HCT116 (cell line): ENCODE measurements at regions not wholly inside any gene's neighbourhood (a gene's known extent, or its start where the extent isn't known, plus 50 kb on each side); places are given as distances from the start of the nearest gene placed in this dataset.

ENCODE experiments used
- ATAC-seq: fragments of 200-7000 bp; cut with Tn5 transposase; 2 replicates; pipeline ENCODE4 v1.9.1; 2020; ENCODE audit warnings: mild to moderate bottlenecking, moderate library complexity
- BruUV-seq: library from RNA; stranded (reverse); fragments of 400-500 nt; replicated peaks from 2 replicates; lab custom pipeline; 2021; lab: Mats Ljungman, UMichigan
- CTCF ChIA-PET: fragments of 300-600 bp; sonication (Branson Sonifier 250); formaldehyde crosslinking; loops from one replicate; lab custom pipeline; 2021; ENCODE audit warnings: antibody characterized with exemption; lab: Charles Lee
- POLR2A ChIA-PET: fragments of 300-600, 350-600 bp; sonication (Branson Sonifier 250); formaldehyde crosslinking; loops from one replicate; lab custom pipeline; 2021; ENCODE audit warnings: antibody characterized with exemption; lab: Charles Lee
- RAD21 ChIA-PET, 2 experiments: fragments of 300-600 bp; sonication (Branson Sonifier 250); formaldehyde crosslinking; loops; one replicate each; lab custom pipeline; 2023; ENCODE audit warnings: low total read pairs in 2 of 2; ENCODE audit not compliant: uncharacterized antibody in 2 of 2, unreplicated experiment in 2 of 2, low non-redundant PET in 1 of 2; lab: Charles Lee
- DNase-seq: peaks from one replicate; pipeline ENCODE4 v3.0.0-alpha.2; 2010; ENCODE audit warnings: low read depth, low spot score
- H2AFZ ChIP-seq: fragments of 200-600 bp; shearing (Covaris generic), sonication (generic); 2 replicates; pipeline ENCODE4 v1.6.1; 2017; ENCODE audit warnings: low read depth, mixed run types, mixed read lengths, antibody characterized with exemption, low read length; ENCODE audit not compliant: poor library complexity, severe bottlenecking
- H3K27ac ChIP-seq: 2 replicates; pipeline ENCODE4 v1.5.1; 2012; ENCODE audit warnings: low read depth, low read length
- H3K27me3 ChIP-seq: fragments of 200-600 bp; sonication (generic); 2 replicates; pipeline ENCODE4 v1.6.1; 2016; ENCODE audit warnings: mixed run types, low read length, mixed read lengths; ENCODE audit not compliant: insufficient read depth
- H3K36me3 ChIP-seq, 2 experiments: fragments of 200-500 bp in 1 of 2; fragments of 200-600 bp in 1 of 2; sonication (Bioruptor generic) in 1 of 2; sonication (generic) in 1 of 2; 2 replicates each; pipeline versions ENCODE4 v1.5.1 to v1.6.1; 2014 to 2016; ENCODE audit warnings: low read length in 2 of 2, inconsistent platforms in 1 of 2, mixed read lengths in 1 of 2, mixed run types in 1 of 2; ENCODE audit not compliant: insufficient read depth in 2 of 2, control insufficient read depth in 1 of 2
- H3K4me1 ChIP-seq, 2 experiments: fragments of 200-600 bp in 1 of 2; sonication (generic) in 1 of 2; 2 replicates each; pipeline versions ENCODE4 v1.5.1 to v1.6.1; 2012 to 2017; ENCODE audit warnings: low read length in 2 of 2, inconsistent platforms in 1 of 2, mild to moderate bottlenecking in 1 of 2, mixed read lengths in 1 of 2, mixed run types in 1 of 2, moderate library complexity in 1 of 2; ENCODE audit not compliant: insufficient read depth in 2 of 2, control insufficient read depth in 1 of 2
- H3K4me2 ChIP-seq: fragments of 200-600 bp; sonication (generic); 2 replicates; pipeline ENCODE4 v1.6.1; 2017; ENCODE audit warnings: mixed run types, low read length, mixed read lengths
- H3K4me3 ChIP-seq, 2 experiments: fragments of 200-600 bp in 1 of 2; sonication (generic) in 1 of 2; replicated peaks in 1 of 2; 2 replicates each; pipeline ENCODE4 v1.5.1; 2011 to 2016; ENCODE audit warnings: low read length in 2 of 2, control low read depth in 1 of 2, low read depth in 1 of 2, mild to moderate bottlenecking in 1 of 2, mixed read lengths in 1 of 2, mixed run types in 1 of 2
- H3K79me2 ChIP-seq: fragments of 200-600 bp; sonication (generic); 2 replicates; pipeline ENCODE4 v1.6.1; 2017; ENCODE audit warnings: mild to moderate bottlenecking, mixed run types, low read length, moderate library complexity, mixed read lengths; ENCODE audit not compliant: insufficient read depth
- H3K9ac ChIP-seq: fragments of 200-600 bp; sonication (generic); 2 replicates; pipeline ENCODE4 v1.6.1; 2016; ENCODE audit warnings: low read length, mixed read lengths
- H3K9me2 ChIP-seq: fragments of 200-600 bp; sonication (generic), shearing (Covaris generic); 2 replicates; pipeline ENCODE4 v1.6.1; 2017; ENCODE audit warnings: mixed run types, mild to moderate bottlenecking, moderate library complexity; ENCODE audit not compliant: insufficient read depth
- H3K9me3 ChIP-seq, 2 experiments: fragments of 200-500 bp in 1 of 2; fragments of 200-600 bp in 1 of 2; sonication (Bioruptor generic) in 1 of 2; sonication (generic) in 1 of 2; 2 replicates each; pipeline ENCODE4 v1.6.1; 2014 to 2017; ENCODE audit warnings: low read length in 2 of 2, mixed read lengths in 2 of 2, inconsistent platforms in 1 of 2, low read depth in 1 of 2, mild to moderate bottlenecking in 1 of 2, mixed run types in 1 of 2, moderate library complexity in 1 of 2; ENCODE audit not compliant: control insufficient read depth in 1 of 2, insufficient read depth in 1 of 2
- H4K20me1 ChIP-seq: fragments of 200-600 bp; sonication (generic), shearing (Covaris generic); 2 replicates; pipeline ENCODE4 v1.6.1; 2017; ENCODE audit warnings: mixed run types, mild to moderate bottlenecking, moderate library complexity; ENCODE audit not compliant: insufficient read depth
- REST ChIP-seq: IDR thresholded peaks from 2 replicates; pipeline ENCODE4 v1.6.1; 2012; ENCODE audit warnings: low read depth
- SIN3A ChIP-seq: IDR thresholded peaks from 2 replicates; pipeline ENCODE4 v1.6.1; 2012; ENCODE audit warnings: low read depth
- intact Hi-C: fragments of 100-400 bp; cut with micrococcal nuclease; formaldehyde crosslinking; loops from 2 replicates; pipeline ENCODE4 v1.10.0; 2022
- TF ChIP-seq, protein P1 (sequence below): IDR thresholded peaks from 2 replicates; pipeline ENCODE4 v1.6.1; 2012

GRCh38 chr5:107773479-107773878 lies 102.7 kb upstream of the EFNA5 start:
- intact Hi-C loops: no loop called here
- Histone ChIP-seq H3K9me3 (no peaks in the 10 kb centered on the region), H3K27ac (no peak overlapping the region), H3K4me3 (no peak overlapping the region), H3K9ac (no peak overlapping the region), H3K79me2 (no peaks in the 10 kb centered on the region), H3K9me2 (no peaks in the 10 kb centered on the region)
- CTCF ChIA-PET: no interaction called here
- no TSS peak for BruUV-seq
- TF ChIP-seq SIN3A: no peak
- TF ChIP-seq REST: no peak
- TF ChIP-seq, protein P1, sequence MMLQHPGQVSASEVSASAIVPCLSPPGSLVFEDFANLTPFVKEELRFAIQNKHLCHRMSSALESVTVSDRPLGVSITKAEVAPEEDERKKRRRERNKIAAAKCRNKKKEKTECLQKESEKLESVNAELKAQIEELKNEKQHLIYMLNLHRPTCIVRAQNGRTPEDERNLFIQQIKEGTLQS: no peak
- TF ChIP-seq, all 23 proteins: peak for 0
- no peaks in the 10 kb centered on the region for H4K20me1 ChIP-seq
- ChIA-PET RAD21 (no interaction called here), POLR2A (interaction anchor here (0.7 kb wide), 1 partner anchor 96 kb away, joined by 3 read pairs; no protein-coding TSS in a partner anchor)
- no peaks in the 10 kb centered on the region for H3K4me1 ChIP-seq
- ATAC-seq: no peak
- DNase-seq: no peak
- H3K36me3 ChIP-seq: no peaks in the 10 kb centered on the region
- H3K27me3 ChIP-seq: no peaks in the 10 kb centered on the region; the same call in 1 of the 2 replicates
- H3K4me2 ChIP-seq: no peak overlapping the region
- H2AFZ ChIP-seq: no peak overlapping the region
